ENCODE measurements at regions not wholly inside any gene's neighbourhood (a gene's known extent, or its start where the extent isn't known, plus 50 kb on each side); places are given as distances from the start of the nearest gene placed in this dataset.

DNA sequence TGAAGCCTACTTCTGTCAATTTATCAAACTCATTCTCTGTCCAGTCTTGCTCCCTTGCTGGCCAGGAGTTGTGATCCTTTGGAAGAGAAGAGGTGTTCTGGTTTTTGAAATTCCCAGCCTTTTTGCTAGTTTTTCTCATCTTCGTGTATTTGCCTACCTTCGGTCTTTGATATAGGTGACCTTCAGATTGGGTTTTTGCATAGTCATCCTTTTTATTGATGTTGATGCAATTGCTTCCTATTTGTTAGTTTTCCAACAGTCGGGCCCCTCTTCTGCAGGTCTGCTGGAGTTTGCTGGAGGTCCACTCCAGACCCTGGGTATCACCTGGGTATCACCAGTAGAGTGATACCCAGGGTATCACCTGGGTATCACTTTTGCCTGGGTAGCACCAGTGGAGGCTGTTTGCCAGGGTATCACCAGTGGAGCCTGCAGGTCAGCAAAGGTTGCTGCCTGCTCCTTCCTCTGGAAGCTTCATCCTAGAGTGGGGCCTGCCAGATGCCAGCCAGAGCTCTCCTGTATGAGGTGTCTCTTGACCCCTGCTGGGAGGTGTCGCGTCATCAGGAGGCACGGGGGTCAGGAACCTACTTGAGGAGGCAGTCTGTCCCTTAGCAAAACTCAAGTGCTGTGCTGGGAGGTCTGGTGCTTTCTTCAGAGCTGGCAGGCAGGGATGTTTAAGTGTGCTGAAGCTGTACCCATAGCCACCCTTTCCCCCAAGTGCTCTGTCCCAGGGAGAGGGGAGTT lies 684.2 kb downstream of the PCDH18 start:
- DNase-seq (ENCODE audit: low read depth): no peak
- H3K4me3 ChIP-seq (ENCODE audit: low read depth, low read length): no peak overlapping the region
- TF ChIP-seq, protein P1, sequence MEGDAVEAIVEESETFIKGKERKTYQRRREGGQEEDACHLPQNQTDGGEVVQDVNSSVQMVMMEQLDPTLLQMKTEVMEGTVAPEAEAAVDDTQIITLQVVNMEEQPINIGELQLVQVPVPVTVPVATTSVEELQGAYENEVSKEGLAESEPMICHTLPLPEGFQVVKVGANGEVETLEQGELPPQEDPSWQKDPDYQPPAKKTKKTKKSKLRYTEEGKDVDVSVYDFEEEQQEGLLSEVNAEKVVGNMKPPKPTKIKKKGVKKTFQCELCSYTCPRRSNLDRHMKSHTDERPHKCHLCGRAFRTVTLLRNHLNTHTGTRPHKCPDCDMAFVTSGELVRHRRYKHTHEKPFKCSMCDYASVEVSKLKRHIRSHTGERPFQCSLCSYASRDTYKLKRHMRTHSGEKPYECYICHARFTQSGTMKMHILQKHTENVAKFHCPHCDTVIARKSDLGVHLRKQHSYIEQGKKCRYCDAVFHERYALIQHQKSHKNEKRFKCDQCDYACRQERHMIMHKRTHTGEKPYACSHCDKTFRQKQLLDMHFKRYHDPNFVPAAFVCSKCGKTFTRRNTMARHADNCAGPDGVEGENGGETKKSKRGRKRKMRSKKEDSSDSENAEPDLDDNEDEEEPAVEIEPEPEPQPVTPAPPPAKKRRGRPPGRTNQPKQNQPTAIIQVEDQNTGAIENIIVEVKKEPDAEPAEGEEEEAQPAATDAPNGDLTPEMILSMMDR (IDR thresholded peaks at IDR 0.05; ENCODE audit: insufficient read depth, low read length): no peak

GRCh38 chr4:136841526-136841925 lies 690.8 kb downstream of the PCDH18 start:
- H3K4me3 ChIP-seq (ENCODE audit: low read depth, low read length): no peak overlapping the region
- TF ChIP-seq, protein P1 (IDR thresholded peaks at IDR 0.05; ENCODE audit: insufficient read depth, low read length): no peak
- no peak for DNase-seq (ENCODE audit: low read depth)

DNA sequence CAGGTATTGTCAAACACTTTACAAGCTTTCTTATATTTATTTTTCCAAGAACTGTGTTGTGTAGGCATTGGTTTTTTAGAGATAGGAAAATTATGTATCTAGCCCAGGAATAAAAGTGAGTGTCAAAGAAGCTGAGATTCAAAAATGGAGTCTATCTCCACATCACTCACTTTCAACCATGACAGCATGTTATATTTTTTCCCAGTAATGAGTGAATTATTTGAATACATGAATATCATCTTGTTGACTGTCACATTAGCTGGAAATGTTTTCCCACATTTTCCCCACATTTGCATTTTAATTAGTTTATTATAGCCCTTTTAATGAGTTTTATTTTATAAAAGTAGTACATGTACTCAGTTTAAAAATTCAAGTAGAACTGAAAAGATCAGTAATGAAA lies 693.7 kb downstream of the PCDH18 start:
- DNase-seq (ENCODE audit: low read depth): no peak
- TF ChIP-seq, protein P1 (IDR thresholded peaks at IDR 0.05; ENCODE audit: insufficient read depth, low read length): no peak
- H3K4me3 ChIP-seq (ENCODE audit: low read depth, low read length): no peak overlapping the region

- DNase-seq (ENCODE audit: low read depth): no peak
- TF ChIP-seq, protein P1 (IDR thresholded peaks at IDR 0.05; ENCODE audit: insufficient read depth, low read length): no peak
- H3K4me3 ChIP-seq (ENCODE audit: low read depth, low read length): no peak overlapping the region
Observed at GRCh38 chr4:136831553-136831952, 700.7 kb downstream of the PCDH18 start.

GRCh38 chr4:136829280-136829679 lies 703.0 kb downstream of the PCDH18 start:
- no peak overlapping the region for H3K4me3 ChIP-seq (ENCODE audit: low read depth, low read length)
- DNase-seq (ENCODE audit: low read depth): no peak
- TF ChIP-seq, protein P1 (IDR thresholded peaks at IDR 0.05; ENCODE audit: insufficient read depth, low read length): no peak

- no peak for DNase-seq (ENCODE audit: low read depth)
- TF ChIP-seq, protein P1 (IDR thresholded peaks at IDR 0.05; ENCODE audit: insufficient read depth, low read length): no peak
- H3K4me3 ChIP-seq (ENCODE audit: low read depth, low read length): no peak overlapping the region
Observed at GRCh38 chr4:136823020-136823419, 709.3 kb downstream of the PCDH18 start.

Measured in fibroblast of the aortic adventitia (primary cell).